HG02642 (cell line): ENCODE measurements at regions not wholly inside any gene's neighbourhood (a gene's known extent, or its start where the extent isn't known, plus 50 kb on each side); places are given as distances from the start of the nearest gene placed in this dataset.
"Not testable (repeated sequence)": the region's sequence is repeated elsewhere in the genome, so short reads cannot be mapped to it uniquely, and the experiment has no call there.

Experiments
- ATAC-seq: cut with Tn5 transposase; IDR thresholded peaks from one replicate; pipeline ENCODE4 v1.9.1; 2021; ENCODE audit warnings: mild to moderate bottlenecking; ENCODE audit not compliant: unreplicated experiment, poor library complexity

DNA sequence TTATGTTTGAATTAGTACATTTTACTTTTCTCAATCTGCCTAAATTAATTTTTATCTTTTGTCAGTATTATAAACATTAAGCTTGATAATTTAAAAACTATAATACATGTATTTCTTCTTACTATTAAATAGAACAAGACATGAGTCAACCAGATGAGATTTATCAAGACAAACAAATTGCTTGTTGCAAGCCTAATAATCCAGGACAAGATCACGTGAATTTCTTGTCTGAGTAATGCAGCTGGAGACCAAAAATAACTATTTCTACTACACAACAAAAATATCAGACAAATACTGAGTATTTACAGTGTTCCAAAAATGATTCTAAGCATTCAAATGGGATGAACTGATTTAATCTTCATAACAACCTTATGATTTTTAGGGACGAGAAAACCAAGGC, 339.1 kb upstream of the PRR16 start:
- ATAC-seq = no peak

DNA sequence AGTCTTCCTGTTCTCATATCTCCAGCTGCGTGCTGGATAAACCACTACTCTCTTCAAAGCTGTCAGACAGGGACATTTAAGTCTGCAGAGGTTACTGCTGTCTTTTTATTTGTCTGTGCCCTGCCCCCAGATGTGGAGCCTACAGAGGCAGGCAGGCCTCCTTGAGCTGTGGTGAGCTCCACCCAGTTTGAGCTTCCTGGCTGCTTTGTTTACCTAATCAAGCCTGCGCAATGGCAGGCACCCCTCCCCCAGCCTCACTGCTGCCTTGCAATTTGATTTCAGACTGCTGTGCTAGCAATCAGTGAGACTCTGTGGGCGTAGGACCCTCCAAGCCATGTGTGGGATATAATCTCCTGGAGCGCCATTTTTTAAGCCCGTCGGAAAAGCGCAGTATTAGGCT, 331.8 kb upstream of the PRR16 start:
- ATAC-seq = not testable (repeated sequence)

DNA sequence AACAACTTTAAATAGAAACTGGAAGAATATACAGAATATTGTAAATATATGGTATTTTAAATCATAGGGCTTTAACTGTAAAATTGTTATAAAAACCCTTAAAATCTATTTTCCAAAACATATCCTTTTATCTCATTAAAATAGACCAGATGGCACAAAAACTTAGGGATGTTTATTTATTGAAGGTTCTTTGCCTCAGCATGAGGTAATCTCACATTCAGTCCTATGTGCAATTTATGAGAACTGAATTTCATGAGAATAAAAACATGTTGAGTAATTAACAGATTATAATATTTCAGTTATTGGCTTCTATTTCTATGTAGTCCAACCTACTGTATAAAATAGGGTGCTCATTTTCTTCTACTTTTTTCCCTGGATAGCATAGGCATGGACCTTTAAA, 329.2 kb upstream of the PRR16 start:
- no peak for ATAC-seq

DNA sequence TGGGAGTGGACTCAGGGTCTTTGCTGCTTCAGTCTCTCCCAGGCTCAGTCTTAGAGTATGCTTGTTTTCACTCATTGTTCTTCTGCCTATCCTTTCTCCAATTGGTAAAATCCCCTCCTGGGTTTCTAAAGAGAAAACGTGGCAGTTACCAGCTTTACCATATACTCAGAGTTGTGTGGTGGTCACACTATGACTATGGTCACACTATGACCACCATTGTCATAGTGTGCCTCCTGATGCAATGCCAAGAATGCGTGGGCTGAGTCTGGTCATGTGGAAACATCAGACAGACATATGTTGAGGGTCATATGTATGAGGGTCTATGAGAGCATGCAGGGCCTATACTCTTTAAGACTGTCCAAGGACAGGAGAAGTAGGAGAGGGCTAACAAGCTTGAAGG, 326.5 kb upstream of the PRR16 start:
- no peak for ATAC-seq

DNA sequence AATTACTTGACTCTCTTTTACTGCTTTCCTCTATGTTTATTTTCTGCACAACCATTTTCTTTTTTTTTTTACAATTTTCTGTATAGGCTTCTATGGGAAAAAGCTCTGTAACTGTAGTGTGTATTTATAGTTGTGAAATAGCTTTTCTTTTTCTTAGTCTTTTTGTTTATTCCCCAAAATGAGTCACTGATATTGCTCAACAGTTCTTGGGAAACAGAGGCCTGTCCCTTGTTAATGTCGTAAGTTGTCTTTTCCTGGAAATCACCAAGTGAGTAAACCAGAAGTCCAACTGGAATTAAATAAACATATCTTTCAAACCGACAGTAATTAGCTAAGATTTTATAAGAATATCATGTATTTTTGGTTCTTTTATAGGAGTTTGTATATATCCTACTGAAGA, 325.1 kb upstream of the PRR16 start:
- ATAC-seq = no peak

DNA sequence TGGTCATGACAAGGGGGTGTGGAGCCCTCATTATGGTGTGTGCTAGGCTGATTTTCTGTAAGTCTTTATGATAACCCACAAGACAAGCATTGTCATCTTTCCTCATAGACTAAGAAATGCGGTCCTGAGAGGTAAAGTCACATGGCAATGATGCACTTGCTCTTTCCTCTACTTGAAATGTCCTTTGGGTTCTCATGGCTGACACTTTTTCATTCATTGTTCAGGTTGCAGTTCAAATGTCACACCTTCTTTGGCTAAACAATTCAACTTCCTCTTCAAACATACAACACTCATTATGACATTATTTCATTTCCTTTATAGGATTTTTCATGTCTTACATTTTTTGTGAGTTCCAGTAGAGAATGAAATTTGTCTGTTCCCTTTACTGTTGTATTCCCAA, 323.6 kb upstream of the PRR16 start:
- no peak for ATAC-seq

DNA sequence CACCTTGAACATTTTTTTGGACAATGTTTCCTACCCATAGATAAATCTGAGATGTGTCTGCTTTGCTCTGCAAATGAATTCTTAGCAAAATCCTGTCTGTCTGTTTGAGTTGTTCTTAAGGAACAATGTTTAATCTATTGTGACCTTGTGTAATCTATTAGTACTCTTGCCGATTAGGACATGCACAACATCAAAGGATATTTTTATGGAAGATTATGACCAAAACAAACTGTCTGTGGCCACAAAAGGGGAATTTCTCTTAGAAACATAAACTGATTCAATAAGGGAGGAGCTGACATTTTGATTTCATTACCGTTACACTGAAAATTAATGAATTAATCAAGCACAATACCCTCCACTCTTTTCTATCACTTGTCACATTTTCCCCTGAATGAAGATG, 323.0 kb upstream of the PRR16 start:
- ATAC-seq = no peak

DNA sequence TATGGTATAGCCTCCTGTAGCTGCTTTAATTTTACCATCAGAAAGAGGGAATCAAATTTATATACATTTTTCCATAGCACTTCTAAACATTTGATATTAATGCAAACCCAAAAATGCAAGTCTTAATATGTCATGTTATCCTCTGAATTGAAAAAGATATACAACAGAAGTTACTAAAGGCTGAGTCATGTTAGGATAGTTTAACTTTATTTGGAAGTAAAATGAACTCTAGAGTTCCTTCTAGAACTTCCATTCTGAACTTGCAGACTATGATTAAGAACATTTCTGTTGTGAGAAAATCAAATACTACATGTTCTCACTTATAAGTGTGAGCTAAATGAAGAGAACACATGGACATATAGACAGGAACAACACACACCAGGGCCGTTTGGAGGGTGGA, 317.3 kb upstream of the PRR16 start:
- ATAC-seq = no peak

DNA sequence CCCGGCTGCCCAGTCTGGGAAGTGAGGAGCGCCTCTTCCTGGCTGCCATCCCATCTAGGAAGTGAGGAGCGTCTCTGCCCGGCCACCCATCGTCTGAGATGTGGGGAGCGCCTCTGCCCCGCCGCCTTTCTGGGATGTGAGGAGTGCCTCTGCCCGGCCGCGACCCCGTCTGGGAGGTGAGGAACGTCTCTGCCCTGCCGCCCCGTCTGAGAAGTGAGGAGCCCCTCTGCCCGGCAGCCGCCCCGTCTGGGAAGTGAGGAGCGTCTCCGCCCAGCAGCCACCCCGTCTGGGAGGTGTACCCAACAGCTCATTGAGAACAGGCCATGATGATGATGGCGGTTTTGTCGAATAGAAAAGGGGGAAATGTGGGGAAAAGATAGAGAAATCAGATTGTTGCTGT, 316.2 kb upstream of the PRR16 start:
- not testable (repeated sequence) for ATAC-seq

DNA sequence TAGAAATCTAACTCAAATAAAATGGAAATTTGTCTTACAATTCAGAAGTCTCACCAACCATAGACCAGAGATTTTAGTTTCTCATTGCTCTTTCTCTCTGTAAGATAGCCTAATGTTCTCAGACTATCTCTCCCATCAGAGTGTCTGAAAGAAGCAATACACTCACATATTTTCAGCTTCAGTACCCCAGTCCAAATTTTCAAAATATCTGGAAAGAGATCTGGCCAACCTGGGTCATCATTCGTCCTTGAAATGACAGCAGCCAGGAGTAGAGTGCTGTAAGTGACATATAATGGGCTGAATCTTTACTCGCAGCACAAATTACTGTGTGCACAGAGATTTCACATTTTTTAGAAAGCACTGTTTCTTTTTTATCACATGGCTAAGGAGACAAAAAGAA, 313.3 kb upstream of the PRR16 start:
- no peak for ATAC-seq

DNA sequence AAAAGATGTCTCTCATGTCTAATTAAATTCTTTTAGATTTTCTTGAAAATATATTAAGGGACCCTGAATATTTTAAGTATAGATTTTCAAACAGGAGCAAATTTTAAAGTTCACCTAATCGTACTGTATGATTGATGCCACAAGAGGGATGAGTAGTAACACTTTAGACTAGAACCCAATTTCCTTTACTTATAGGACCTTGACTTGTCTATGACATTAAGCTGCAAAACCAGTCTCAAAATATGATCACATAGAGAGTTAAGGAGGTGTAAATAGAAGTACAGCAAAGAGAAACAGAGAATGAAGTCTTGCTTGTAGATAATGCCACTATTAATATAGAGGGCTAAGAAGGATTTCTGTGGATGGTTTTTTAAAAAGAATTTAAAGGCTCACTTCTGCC, 312.9 kb upstream of the PRR16 start:
- no peak for ATAC-seq

DNA sequence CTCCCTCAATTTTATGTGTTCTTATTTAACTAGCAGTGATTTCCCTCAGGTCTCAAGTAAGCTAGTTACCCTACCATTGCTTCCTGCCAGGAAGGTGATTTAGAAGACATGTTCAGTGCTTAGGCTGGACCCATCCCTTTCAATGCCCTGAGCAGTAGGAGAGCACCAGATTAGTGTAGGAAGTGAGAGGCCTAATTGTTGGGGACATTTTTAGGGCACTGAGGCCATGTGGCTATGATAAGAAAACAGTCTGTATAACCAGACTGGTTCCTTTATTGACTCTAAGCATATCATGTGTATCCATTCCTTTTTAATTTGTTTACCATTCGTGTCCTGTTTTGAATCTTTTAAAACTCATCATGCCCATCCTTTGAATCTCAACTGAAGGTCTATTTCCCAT, 312.3 kb upstream of the PRR16 start:
- ATAC-seq = no peak

DNA sequence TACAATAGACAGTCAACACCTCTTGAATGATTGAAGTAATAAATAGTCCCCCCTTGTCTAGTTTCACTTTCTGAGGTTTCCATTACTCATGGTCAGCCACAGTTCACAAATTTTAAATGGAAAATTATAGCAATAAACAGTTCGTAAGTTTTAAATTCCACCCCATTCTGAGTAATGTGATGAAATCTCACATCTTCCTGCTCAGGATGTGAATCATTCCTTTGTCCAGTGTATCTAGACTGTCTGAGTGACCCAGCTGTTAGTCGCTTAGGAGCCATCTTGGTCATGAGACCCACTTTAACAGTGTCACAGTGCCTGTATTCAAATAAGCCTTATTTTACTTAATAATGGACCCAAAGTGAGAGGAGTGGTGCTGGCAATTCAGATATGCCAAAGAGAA, 311.6 kb upstream of the PRR16 start:
- ATAC-seq = no peak

DNA sequence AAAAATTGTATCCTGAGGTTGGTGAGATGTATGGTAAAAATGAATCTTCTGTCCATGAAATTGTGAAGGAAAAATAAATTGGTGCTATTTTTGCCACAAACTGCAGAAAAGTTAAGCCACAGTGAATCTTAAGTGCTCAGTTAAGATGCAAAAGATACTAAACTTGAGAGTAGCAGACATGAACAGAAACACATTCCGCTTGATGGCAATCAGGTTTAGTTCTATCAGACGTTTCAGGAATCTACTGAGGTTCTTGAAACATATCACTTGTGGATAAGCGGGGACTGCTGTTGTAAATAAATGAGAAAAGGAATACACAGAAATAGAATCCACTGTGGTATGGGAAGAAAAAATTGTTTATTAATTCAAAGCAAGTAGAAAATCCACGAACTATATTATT, 311.2 kb upstream of the PRR16 start:
- no peak for ATAC-seq

DNA sequence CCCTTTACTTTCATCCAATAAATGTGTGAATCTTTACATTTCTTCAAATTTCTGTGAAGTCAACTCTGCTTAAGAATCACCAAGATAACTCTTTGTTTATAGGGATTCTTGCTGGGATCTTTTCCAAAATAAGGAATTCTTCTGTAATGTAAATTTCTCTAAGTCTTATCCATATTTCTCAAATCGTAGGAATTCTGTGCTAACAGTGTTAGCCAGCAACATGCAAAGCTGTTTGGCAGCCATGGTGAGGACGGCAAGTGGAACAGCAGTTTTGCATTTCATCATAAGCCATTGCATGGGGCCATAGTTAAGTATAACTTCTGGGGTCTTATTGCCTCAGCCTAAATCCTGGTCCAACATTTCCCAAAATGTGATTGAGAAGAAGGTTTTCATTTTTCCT, 310.5 kb upstream of the PRR16 start:
- no peak for ATAC-seq

DNA sequence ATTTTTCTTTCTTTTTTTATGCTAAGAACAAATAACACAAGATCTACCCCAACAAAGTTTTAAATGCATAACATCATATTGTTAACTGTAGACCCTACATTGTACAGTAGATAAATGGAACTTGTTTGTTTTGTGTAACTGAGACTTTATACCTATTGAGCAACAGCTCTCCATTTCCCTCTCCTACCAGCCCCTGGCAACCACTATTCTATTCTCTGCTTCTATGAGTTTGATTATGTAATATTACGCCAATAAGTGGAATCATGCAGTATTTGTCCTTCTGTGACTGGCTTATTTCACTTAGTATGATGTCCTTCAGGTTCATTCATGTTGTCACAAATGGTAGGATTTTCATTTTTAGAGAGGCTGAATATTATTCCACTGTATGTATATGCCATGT, 308.2 kb upstream of the PRR16 start:
- no peak for ATAC-seq

DNA sequence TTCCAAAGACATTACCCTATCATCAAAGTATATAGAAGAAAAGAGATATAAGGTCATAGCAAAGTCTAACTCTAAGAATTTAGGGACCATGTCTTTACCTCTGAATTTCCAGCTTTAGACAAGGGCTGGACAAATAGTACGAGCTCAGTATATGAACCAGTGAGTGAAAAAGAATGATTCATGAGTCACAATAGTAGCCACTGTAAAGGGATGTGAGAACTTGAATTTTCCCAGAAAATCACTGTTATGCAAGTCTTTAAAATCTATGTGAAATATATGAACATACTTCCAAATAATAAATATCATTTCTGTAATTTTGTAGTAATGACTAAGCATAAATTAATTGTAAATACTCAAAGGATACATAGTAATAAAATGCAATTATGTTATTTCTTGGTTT, 305.9 kb upstream of the PRR16 start:
- no peak for ATAC-seq

DNA sequence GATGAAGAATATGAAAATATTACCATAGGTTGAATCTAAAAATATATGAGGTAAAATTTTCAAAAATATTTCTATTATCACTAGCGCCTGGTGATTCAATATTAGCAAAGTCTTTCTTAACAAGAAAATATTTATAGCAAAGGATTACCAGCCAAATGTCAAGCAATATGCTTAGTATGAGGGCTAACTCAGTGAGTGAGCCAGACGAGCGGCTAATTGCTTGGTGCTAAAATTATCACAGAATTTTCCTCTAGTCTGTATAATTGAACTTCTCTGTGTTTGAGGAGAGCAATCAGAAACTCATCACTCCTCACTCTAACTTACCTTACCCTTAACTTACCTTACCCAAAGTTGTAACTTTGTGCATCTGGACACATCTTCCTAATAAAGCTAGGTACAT, 304.9 kb upstream of the PRR16 start:
- ATAC-seq = no peak

DNA sequence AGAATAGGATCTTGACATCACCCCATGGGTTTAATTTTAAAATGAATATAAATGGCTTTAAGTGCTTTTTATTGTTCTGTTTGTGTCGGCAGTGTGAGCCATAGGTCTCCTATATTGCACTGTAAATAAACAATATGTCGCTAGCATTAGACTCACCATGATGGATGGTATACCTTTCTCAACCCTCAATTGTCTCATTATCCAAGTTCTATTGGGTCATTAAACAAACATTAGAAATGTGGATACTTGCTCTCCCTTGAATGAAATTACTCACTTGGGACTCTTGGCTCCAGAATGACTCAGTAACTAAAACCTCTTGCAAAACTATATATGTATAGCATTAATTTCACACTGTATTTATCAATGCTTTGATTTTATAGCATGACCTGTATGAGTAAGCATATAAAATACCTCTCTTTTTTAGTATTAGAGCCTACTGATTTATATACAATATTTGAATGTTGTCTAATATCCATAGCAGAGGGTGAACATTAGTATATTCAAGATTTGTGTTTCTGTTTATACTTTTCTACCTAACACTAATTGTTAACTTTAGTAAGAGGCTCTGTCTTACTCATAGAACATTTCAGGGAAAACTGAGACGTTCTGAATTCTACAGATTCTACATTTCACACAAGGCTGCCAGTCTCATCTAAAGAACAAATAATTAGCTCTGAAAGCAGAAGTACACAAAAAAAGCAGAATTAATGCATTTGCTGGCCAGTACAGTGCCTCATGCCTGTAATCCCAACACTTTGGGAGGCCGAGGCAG, 303.8 kb upstream of the PRR16 start:
- no peak for ATAC-seq

DNA sequence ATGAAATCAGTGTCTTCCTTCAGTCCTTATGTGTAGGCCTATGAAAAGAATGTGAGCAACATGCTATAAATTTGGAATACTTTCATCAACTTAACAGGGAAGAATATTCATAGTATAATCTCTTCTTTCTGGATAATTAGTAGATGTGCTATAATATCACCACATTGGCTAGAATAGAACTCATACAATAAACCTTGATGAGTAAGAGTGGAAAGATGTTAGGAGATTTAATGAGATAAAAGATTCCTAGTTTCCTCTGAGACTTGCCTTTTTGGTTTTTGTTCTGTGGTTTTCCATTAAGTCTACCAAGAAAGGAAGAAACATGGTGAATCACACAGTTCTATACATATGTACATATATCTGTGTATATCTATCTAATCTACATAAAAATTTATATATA, 301.8 kb upstream of the PRR16 start:
- ATAC-seq = no peak

DNA sequence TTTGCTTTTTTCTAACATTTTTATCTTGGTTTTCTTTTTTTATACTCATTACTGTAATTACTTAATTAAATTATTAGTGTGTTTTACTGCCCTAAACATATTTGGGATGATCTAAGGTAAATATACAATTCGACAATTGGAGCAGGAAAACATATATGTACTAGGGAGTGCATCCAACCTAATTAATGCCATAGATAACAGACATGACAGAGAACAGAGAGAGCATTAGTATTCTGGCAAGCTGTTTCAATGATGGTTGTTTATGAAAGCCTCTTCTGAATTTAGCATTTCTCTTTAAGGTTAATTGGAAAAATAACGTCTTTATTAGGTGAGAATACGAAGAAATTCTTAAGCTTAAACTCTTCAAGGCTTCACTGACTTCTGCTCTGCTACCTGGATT, 300.1 kb upstream of the PRR16 start:
- no peak for ATAC-seq

DNA sequence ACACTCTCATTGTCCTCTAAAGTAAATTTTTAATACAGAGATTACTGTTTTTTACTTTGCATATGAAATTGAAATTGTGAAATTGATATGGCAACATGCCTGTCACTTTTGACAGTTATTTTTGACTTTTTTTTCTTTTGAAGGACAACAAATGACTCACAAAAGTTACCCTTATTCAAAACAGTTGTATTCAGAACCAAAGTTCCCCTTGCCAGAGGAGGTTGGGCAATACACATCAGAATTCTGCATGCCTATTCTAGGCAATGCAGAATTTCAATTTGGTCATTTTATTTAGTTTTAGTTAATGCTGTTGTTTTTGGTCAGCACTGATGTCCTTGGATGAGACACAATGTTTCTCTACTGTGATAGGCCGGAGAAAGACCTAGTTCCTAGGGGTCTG, 299.1 kb upstream of the PRR16 start:
- no peak for ATAC-seq

DNA sequence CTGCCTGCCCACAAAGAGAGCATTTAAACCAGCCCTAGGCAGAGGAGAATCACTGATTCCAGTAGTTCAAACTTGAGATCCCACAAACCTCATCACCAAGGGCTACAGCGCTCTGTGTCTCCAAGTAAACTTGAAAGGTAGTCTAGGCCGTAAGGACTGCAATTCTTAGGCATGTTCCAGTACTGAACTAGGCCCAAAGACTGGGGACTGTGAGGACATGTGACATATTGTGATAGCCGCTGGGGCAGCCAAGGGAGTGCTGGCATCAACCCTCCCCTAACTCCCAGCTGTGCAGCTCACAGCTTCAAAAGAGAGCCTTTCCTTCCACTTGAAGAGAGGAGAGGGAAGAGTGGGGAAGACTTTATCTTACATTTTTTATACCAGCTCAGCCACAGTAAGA, 291.0 kb upstream of the PRR16 start:
- no peak for ATAC-seq
